ENCODE measurements at regions not wholly inside any gene's neighbourhood (a gene's known extent, or its start where the extent isn't known, plus 50 kb on each side); places are given as distances from the start of the nearest gene placed in this dataset.
"Not testable (repeated sequence)": the region's sequence is repeated elsewhere in the genome, so short reads cannot be mapped to it uniquely, and the experiment has no call there.

- no peaks in the 10 kb centered on the region for H3K9me3 ChIP-seq
Observed at GRCh38 chr6:82624251-82624650, 260.6 kb downstream of the TPBG start.

GRCh38 chr6:82626946-82627345 lies 263.3 kb downstream of the TPBG start:
- H3K4me1 ChIP-seq; H3K27me3 ChIP-seq (ENCODE audit: insufficient read depth in 3 of 3, low read length in 2 of 3); H3K4me3 ChIP-seq; DNase-seq; H3K9me3 ChIP-seq; H3K36me3 ChIP-seq (ENCODE audit: insufficient read depth in 1 of 2, low read depth in 1 of 2); ATAC-seq; intact Hi-C loops (cut with DNase I); H3K27ac ChIP-seq: not testable (repeated sequence)
- 88 to 94% (median 92%) methylated on average over 2 of the region's 2 CpGs for WGBS, 3 donors

More at GRCh38 chr6:82624251-82624650, 260.6 kb downstream of the TPBG start:
- DNase-seq (no peak), ATAC-seq (no peak)
- intact Hi-C loops (cut with DNase I) = no loop called here
- no peak overlapping the region for H3K4me3 ChIP-seq
- no peak for TF ChIP-seq CTCF (IDR thresholded peaks at IDR 0.05)
- no peaks in the 10 kb centered on the region for H3K4me1 ChIP-seq
- no peaks in the 10 kb centered on the region for H3K36me3 ChIP-seq (ENCODE audit: insufficient read depth in 1 of 2, low read depth in 1 of 2)
- WGBS, 3 donors = 76 to 88% (median 85%) methylated on average over 3 of the region's 3 CpGs
- H3K27ac ChIP-seq = no peak overlapping the region
- H3K27me3 ChIP-seq (ENCODE audit: insufficient read depth in 3 of 3, low read length in 2 of 3) = no peaks in the 10 kb centered on the region

- 75 to 86% (median 85%) methylated on average over 3 of the region's 3 CpGs for WGBS, 3 donors
- no peaks in the 10 kb centered on the region for H3K4me1 ChIP-seq
- no peak overlapping the region for H3K4me3 ChIP-seq
- no peak overlapping the region for H3K27ac ChIP-seq
- H3K36me3 ChIP-seq (ENCODE audit: insufficient read depth in 1 of 2, low read depth in 1 of 2) = no peaks in the 10 kb centered on the region
- DNase-seq (no peak), ATAC-seq (no peak)
- no peak for TF ChIP-seq CTCF (IDR thresholded peaks at IDR 0.05)
- no peaks in the 10 kb centered on the region for H3K9me3 ChIP-seq
- H3K27me3 ChIP-seq (ENCODE audit: insufficient read depth in 3 of 3, low read length in 2 of 3) = no peaks in the 10 kb centered on the region
- intact Hi-C loops (cut with DNase I) = no loop called here
Observed at GRCh38 chr6:82629921-82630320, 266.3 kb downstream of the TPBG start.

- Histone ChIP-seq H3K4me1 (no peaks in the 10 kb centered on the region), H3K4me3 (no peak overlapping the region), H3K27ac (no peak overlapping the region), H3K9me3 (peaks cover 3% of the 10 kb centered on the region), H3K36me3 (ENCODE audit: insufficient read depth in 1 of 2, low read depth in 1 of 2) (no peaks in the 10 kb centered on the region), H3K27me3 (ENCODE audit: insufficient read depth in 3 of 3, low read length in 2 of 3) (no peaks in the 10 kb centered on the region)
- 56 to 67% (median 63%) methylated on average over 1 of the region's 1 CpG for WGBS, 3 donors
- TF ChIP-seq CTCF (IDR thresholded peaks at IDR 0.05) = no peak
- intact Hi-C loops (cut with DNase I) = no loop called here
- DNase-seq = no peak
- ATAC-seq = no peak
Observed at GRCh38 chr6:82641677-82642076, 278.1 kb downstream of the TPBG start.

- no peak for TF ChIP-seq CTCF (IDR thresholded peaks at IDR 0.05)
- DNase-seq = no peak
Observed at GRCh38 chr6:82645536-82646230, 282.1 kb downstream of the TPBG start.

More at GRCh38 chr6:82645536-82646230, 282.1 kb downstream of the TPBG start:
- 53 to 73% (median 57%) methylated on average over 3 of the region's 3 CpGs for WGBS, 3 donors
- intact Hi-C loops (cut with DNase I) = no loop called here
- Histone ChIP-seq H3K4me3 (no peak overlapping the region), H3K27me3 (ENCODE audit: insufficient read depth in 3 of 3, low read length in 2 of 3) (no peaks in the 10 kb centered on the region), H3K36me3 (ENCODE audit: insufficient read depth in 1 of 2, low read depth in 1 of 2) (no peaks in the 10 kb centered on the region), H3K4me1 (no peaks in the 10 kb centered on the region), H3K27ac (no peak overlapping the region), H3K9me3 (peaks cover 3% of the 10 kb centered on the region)
- ATAC-seq = no peak

Data from psoas muscle (tissue), 7 donors.